G401.6 (cell line): ENCODE measurements at regions not wholly inside any gene's neighbourhood (a gene's known extent, or its start where the extent isn't known, plus 50 kb on each side); places are given as distances from the start of the nearest gene placed in this dataset.

Experiments used
- FAIRE-seq: peaks from 2 replicates; lab custom pipeline; 2012; peaks lifted over from hg19 to GRCh38; lab: Jason Lieb, UNC

DNA sequence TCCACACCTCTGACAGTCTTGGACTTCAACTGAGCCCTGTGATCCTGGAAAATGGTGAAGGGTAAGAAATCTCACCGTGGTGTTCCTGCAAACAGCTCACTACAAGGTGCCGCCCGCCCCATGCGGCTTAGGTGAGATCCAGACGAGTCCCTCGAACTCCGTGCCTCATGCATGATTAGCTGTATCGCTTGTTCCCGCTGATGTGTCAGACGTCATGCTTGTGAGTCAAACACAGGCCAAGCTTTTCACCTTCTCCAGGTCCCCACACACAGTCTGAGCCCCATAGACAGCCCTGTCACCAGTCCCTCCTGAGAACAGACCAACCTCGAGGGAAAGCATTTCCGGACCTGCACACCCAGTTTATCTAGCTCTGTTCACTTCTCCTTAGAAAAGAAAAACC lies 740.5 kb downstream of the GALR1 start:
- no peak for FAIRE-seq

DNA sequence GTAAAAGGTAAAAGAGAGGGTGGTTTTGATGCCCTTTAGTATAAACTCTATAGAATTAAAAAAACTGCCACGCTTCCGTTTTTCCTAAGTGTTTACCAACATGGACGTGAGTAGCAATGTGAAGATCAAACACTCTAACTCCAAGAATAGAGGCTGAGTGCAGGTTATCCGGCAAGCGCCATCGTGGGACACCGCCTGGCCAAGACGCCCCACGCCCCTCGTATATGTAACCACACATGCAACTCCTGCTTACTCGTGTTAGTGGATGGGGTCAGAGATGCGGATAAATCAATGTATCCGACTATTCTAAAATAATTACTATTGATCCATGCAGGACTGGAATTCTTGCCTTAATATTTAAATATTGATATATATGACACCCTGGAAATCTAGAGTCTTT lies 741.3 kb downstream of the GALR1 start:
- FAIRE-seq, result no peak

DNA sequence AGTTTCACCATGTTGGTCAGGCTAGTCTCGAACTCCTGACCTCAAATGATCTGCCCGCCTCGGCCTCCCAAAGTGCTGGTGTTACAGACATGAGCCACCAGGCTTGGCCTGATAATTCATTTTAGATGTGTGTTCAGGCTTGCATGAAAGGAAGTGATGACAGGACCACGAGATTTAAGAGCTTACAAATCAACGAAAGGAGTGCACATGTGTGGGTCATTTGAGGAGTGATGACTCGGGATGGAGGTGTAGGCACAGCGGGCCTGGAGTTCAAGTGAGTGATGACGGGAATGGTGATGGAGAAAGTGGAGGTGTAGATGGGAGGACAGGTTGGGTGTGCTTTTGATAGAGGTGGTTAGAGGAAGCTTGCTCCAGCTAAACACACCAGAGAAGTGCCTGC lies 742.4 kb downstream of the GALR1 start:
- no peak for FAIRE-seq

DNA sequence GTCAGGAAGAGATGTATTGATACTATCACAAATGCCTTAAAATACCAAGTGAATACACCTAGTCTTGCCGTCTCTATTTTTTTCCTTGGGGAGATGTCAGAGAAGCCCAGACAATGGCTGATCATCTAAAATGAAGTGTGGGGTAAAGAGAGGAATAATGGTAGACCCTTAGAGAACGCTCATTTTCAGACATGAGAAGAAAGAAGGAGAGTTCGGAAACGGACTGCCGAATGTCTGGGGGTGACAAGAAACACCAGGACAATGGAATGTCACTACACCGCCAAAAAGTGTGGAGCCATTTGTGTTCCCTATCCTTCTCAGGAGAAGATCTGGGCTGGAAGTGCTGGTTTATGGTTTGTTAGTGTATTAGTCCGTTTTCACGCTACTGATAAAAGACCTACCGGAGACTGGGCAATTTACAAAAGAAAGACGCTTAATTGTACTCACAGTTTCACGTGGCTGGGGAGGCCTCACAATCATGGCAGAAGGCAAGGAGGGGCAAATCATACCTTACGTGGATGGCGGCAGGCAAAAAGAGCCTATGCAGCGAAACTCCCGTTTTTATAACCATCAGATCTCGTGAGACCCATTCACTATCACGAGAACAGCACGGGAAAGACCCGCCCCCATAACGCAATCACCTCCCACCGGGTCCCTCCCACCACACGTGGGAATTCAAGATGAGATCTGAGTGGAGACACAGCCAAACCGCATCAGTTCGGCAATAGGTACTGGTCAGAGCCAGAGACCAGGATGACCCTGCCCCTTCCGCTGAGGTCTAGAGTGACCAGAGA lies 743.7 kb downstream of the GALR1 start:
- no peak for FAIRE-seq

DNA sequence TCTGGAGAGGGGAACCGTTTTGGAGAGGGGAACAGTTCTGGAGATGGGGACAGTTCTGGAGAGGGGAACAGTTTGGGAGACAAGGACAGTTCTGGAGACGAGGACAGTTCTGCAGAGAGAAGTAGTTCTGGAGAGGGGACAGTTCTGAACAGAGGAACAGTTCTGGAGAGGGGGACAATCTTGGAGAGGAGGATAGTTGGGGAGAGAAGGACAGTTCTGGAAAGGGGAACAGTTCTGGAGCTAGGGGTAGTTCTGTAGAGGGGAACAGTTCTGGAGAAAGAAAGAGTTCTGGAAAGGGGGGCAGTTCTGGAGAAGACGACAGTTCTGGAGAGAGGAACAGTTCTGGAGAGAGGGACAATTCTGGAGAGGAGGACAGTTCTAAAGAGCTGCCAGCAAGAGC lies 745.9 kb downstream of the GALR1 start:
- FAIRE-seq, result no peak

DNA sequence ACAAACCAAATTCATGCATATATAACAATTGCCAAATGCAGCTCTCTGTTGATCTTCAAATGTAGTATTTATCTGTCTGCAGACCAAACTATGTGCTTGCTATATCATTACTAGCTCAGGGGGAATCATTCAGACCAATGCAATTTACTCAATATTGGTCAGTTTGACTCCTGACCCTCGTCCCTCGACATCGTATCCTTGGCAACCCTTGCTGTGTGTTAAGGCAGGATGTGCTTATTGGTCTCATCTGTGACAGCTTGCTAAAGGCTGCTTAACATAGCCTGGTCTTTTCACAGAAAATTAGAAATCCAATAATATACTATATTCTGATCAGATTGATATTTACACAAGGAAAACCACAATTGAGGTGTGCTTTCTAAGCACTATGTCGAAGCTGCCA lies 747.1 kb downstream of the GALR1 start:
- FAIRE-seq, result no peak

DNA sequence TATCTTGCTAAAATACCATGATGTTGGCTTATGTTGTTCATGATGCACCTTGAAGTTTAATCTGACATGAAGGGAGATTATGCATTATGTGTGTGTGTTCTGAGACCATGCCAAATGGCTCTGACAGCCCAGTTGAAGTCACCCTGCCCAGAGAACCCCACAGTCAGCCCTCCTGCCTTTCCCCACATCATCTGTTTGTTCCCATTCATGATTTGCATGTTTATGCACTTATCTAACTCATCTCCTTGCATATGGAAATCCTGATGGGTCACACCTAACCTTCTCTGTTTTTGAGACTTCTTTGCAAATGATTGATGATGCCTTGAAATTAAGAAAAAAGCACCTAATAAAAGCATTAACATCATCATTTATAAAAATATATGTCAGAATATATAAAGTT lies 752.2 kb downstream of the GALR1 start:
- FAIRE-seq, result no peak

DNA sequence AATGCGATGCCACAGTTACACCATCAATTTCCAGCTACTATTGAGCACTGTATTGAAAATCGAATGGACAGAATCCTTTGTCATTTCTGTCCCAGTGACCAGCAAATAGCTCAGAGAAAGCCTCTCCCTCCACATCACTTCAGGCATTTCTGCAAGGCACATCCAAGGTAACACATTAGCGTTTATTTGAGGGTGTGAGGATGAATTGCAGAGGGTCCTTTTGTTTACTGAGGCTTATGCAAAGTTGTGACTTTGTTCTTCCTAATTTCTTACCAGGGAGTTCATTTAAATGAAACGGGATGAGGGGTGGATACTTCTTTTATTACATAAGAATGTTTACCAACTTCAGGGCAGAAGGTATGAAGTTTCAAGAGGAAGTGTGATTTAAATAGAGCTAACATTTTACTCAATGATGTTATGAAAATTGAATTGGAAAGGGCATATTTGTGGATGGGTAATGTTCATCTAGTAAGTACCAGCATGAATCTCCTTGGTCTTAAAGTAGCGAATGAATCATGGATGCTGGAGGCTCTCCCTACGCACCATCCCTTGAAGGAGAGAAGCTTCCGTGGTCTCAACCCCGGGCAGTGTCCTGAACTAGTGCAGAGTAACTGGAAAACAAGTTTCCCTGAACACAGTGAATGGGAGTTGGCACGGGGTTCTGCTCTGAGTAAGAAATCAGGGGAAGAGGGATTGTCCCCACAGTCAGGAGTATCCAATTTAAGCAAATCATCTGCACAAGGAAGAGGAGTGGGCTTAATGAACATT lies 756.5 kb downstream of the GALR1 start:
- FAIRE-seq, result no peak

DNA sequence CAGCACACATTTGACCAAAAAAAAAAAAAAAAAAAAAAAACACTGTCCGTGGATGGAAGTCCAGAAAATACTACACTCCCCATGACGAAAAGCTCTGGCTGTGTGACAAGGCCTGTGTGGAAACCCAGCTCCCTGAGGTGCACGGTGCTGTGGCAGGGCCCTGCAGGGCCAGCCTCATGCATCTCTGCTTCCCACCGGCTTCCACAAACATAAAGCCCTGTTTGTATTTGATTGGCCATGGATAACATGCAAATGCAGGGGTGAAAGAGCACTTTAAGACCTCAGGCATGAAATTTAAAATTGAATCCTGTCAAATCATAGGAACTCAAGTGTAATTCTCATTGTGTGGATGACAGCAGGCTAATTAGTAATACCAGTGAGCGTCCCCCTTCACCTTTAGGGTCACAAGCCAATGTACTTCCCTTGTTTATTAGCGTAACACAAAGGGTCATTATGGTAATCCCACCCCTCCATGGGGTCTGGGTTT lies 757.2 kb downstream of the GALR1 start:
- FAIRE-seq, result no peak

DNA sequence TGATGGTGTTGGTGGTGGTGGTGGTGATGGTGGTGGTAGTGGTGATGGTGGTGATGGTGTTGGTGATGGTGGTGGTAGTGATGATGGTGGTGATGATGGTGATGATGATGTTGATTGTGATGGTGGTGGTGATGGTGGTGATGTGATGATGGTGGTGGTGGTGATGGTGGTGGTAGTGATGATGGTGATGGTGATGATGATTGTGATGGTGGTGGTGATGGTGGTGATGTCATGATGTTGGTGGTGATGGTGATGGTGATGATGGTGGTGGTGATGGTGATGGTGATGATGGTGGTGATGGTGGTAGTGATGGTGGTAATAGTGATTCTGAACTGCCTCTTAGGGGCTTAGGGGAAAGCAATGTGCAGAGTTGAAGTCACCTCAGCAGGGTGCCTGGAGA lies 760.7 kb downstream of the GALR1 start:
- FAIRE-seq, result no peak

DNA sequence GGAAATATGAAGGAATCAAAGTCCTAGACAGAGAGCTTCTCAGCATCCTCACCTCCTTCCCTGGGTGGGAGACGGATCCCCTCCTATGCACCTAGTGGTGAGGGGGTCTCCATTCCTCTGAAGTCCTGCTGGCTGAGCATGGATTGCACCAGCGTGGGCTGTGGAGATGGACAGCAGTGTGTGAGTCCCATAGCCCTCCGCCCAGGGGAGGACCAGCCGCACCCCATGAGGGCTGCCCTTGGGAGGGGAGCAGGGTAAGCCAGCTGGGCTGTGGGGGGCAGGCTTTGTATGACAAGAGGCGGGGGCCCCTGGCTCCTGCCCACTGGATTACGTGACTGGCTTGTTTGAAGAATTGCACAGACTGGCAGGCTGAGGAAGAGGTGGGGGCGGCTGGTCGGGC lies 768.2 kb downstream of the GALR1 start:
- no peak for FAIRE-seq

DNA sequence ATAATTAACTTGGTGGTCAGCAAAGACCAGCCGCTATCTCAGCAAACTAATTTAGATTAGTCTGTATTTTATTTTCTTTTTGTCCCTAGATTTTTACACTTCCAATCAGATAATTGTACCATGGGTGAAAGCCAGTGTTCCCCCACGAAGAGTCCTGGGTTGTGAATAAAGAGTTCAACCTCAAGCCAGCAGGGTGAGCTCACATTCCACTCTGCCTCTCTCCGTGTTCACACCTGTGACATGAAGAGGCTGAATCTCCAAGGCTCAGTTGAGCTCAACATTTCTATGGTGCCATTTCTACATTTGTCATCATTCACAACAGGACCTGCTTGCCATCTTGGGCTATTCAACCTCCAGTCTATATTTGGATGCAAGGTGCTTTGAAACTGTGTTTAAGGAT lies 771.5 kb downstream of the GALR1 start:
- FAIRE-seq, result no peak

DNA sequence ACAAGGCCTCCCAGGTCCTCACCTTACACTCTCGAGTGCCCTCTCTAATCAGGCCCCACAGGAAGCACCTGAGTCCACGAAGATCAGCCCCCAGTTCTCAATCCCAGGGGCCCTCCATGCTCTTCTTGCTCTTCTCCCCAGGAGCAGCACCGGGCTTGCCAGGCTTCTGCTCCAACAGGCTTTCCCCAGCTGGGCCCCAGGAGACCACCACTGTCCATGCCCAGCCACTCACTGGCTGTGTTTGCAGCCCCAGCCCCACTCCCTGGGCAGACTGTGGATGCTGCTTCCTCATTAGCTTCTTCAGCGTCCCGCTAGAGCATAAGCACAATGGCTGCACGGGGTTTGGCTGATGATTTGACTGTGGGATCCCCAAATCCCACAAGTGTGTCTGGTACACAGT lies 781.9 kb downstream of the GALR1 start:
- FAIRE-seq, result no peak

DNA sequence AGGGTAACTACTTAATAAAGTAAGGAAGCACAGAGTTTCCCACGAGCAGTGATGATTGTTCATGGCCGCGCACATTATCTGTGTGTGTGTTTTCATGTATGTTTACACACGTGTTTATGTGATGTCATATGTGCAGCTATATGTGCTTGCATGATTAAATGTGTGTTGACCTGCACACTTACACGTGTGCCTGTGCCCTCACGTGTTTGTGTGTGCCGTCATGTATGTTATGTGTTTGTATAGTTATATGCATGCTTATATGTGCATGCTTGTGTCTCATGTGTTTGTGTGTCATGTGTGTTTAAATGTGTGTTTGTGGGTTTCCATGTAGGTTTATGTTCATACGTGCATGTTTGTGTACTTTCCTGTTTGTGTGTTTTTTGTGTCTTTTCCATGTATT lies 782.3 kb downstream of the GALR1 start:
- no peak for FAIRE-seq

DNA sequence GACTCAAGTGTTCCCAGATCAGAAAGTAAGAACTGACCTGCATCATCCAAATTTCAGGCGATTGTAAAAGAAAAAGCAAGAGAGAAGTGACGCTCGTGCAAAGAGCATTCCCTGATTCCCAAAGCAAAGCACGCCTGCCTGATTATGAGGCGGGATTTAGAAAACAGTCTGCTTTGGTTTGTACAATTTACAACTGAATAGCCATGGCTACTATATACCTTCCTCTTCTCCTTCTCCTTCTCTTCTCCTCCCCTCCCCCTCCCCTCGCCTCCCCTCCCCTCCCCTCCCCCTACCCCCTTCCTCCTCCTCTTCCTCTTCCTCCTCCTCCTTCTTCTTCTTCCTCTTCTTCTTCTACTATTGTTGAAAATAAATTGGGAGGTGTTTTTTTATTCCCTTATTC lies 782.9 kb downstream of the GALR1 start:
- no peak for FAIRE-seq

DNA sequence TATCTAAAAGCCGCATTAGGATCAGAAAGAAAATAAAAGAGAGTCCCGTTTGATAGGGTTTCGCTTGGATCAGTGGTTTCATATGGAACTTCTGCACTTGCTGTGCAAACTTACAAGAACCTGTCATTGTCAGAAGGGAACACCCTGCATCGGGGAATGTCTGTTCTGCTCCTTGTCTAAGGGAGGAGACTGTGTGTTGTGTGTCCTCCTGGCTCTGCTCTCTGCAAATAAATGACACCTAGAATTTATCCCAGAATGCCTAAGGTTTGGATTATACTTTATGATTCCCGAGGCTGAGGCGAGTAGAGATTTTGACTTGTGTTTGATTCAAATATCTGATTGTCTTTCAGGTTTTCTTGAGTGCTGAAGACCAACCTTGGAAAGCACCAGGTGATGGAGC lies 785.1 kb downstream of the GALR1 start:
- FAIRE-seq, result no peak

DNA sequence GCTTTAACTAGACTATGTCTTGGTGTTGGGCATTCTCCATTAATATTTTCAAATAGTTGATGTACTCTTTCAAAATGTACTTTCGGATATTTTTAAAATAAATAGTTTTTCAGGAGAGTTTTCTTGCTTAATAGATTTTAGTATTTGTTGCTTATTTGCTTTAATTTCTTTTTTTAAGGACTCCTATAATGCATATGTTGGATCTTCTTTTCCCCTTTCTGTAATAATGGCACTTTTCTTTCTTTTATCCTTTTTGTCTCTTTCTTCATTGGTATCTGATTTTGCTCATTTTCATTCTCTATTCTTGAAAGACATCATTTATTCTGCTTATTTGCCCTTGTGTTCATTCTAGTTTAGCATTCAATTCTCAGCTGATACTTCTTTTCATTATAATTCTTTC lies 791.6 kb downstream of the GALR1 start:
- no peak for FAIRE-seq

DNA sequence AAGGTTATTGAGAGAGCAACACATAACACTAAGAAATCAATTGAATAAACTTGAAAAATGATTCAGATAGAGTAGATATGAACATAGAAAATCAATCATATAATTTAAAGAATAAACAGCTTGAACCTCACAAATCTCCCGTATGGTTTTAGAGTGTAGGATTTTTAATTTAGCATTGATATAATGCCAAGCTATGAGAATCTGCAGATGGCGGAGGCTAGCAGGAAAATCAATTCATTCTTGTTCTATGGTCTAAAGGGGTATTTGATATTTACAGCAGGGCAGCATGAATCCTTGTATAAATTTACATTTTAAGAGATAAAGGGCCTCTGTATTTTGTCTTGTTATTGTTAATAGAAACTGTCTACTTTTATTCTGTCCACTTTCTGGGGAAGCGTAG lies 797.0 kb downstream of the GALR1 start:
- FAIRE-seq, result no peak

DNA sequence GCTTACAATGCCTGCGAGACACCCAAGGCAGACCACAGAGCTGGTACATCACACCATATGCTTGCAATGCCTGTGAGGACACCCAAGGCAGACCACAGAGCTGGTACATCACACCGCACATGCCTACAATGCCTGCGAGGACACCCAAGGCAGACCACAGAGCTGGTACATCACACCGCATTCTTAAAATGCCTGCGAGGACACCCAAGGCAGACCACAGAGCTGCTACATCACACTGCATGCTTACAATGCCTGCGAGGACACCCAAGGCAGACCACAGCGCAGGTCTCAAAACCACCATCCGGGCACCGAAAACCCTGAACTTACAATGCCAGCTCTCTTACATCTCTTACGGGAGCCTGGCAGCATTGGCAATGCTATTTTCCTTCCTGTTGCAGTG lies 799.6 kb downstream of the GALR1 start:
- FAIRE-seq, result no peak

DNA sequence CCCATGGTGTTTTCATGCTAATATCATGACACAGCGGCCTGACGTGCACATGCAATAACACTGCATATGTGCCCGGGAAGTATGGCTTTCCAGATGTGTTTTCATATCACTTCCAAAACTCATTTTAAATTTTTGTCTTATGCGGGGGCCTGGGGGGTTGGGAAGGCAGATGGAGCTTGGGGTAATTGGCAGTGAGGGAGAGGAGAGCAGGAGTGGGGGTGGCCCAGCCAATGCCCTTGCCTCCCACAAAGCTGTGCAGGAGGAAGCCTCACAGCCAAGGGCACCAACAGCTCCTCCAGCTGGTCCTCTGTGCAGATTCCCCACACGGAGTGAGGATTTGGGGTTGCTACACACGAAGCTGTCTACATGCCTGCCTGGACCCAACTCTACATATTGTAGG lies 805.2 kb downstream of the GALR1 start:
- FAIRE-seq, result no peak

DNA sequence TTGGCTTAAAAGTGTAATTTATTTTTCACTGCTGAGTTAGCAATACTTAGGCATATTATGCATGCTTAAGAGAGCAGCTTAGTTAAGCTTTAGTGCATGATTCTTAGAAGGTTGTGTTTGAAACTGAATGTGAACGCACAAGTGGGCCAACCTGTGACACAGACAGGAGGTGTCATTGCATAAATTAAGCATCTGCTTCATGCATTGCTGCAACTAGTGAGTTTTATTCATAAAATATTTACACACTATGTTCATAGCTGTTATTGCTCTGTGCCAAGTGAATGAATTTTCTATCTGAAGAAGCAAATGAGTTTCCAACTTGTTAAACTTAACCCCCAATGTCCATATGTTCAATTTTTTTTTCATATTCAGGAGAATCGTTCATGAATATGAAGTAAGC lies 806.4 kb downstream of the GALR1 start:
- FAIRE-seq, result no peak

DNA sequence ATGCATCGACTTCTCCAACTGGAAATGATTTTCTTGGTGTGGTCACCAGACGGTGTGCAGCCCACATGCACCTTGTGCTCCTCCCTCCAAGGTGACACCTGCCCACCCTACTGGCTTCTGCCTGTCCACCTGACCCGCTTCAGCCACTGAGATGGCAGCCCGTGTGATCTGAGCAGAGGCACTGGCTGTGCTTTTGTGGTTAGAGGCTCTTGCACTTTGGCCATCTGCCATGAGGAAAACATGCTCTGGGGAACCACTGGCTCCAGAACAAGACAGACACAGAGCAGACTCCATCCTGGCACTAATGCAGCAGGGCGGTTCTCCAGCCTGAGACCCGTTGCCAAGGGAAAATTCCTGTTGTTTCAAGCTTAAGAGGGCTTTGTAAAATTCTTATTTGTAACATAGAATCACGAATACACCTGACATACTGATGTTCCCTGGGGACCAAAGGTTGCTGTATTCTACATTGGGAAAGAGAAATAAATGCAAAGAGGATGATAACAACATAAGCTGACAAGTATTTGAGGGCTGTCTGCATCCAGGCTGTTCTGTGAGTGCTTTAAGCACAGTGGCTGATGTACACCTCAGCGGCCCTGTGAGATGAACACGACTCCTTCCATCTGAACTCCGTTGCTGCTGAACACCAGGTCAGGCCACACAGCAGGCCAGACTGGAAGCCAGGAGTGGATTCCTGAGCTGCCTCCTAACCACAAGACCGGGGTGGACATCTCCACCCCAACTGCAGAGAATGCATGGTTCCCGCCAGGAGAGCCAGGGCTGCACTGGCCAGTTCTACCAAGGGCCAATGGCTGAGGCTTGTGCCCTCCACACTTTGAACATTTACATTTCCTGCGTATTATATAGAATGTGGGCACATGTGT lies 820.4 kb downstream of the GALR1 start:
- no peak for FAIRE-seq

DNA sequence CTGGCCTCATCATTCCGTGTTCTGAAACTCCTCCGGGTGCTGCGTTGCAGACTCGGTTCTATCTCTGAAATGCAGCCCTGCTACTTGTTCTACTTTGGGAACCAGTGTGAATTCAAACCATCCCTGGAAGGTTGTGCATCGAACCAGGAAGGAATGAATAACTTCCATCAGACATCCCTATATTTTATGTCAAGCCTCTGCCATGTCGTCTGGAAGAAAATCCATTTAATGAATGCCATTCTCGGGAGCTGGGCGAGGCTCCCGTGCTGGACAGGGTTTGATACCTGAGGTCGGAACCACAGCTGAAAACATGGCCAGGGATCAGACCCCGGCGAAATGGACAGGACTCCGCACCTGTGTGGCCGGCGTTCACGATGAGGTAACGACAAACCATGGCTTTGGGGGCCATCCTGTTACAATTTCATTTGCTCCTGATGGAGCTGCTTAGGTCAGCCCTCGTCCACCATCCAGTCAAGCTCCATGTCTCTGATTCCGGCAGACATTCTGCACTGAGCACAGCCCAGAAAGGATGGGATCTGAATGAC lies 821.6 kb downstream of the GALR1 start:
- no peak for FAIRE-seq
